Thyroid gland (tissue), 4 donors: ENCODE measurements at regions not wholly inside any gene's neighbourhood (a gene's known extent, or its start where the extent isn't known, plus 50 kb on each side); places are given as distances from the start of the nearest gene placed in this dataset.

Experiments used
- POLR2A ChIP-seq, 2 donors: fragments of 450-650 bp; IDR thresholded peaks; one replicate each; pipeline ENCODE4 v1.6.1; 2017; ENCODE audit warnings: antibody characterized with exemption in 2 of 2, mild to moderate bottlenecking in 2 of 2, moderate library complexity in 1 of 2
- TF ChIP-seq, protein P1 (sequence below), 6 experiments: fragments of 200-600 bp in 3 of 6; fragments of 450-650 bp in 3 of 6; sonication (generic) in 3 of 6; IDR thresholded peaks; one replicate each; pipeline ENCODE4 v1.5.1; 2016 to 2019; ENCODE audit warnings: antibody characterized with exemption in 6 of 6, mild to moderate bottlenecking in 2 of 6, inconsistent platforms in 1 of 6, moderate library complexity in 1 of 6

- TF ChIP-seq, protein P1, sequence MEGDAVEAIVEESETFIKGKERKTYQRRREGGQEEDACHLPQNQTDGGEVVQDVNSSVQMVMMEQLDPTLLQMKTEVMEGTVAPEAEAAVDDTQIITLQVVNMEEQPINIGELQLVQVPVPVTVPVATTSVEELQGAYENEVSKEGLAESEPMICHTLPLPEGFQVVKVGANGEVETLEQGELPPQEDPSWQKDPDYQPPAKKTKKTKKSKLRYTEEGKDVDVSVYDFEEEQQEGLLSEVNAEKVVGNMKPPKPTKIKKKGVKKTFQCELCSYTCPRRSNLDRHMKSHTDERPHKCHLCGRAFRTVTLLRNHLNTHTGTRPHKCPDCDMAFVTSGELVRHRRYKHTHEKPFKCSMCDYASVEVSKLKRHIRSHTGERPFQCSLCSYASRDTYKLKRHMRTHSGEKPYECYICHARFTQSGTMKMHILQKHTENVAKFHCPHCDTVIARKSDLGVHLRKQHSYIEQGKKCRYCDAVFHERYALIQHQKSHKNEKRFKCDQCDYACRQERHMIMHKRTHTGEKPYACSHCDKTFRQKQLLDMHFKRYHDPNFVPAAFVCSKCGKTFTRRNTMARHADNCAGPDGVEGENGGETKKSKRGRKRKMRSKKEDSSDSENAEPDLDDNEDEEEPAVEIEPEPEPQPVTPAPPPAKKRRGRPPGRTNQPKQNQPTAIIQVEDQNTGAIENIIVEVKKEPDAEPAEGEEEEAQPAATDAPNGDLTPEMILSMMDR (IDR thresholded peaks at IDR 0.05) = no peak
- no peak for TF ChIP-seq POLR2A (IDR thresholded peaks at IDR 0.05)
Measured at GRCh38 chr5:58261605-58262004, 198.3 kb downstream of the PLK2 start.
